Naive thymus-derived CD4-positive, alpha-beta T cell (primary cell): ENCODE measurements at regions not wholly inside any gene's neighbourhood (a gene's known extent, or its start where the extent isn't known, plus 50 kb on each side); places are given as distances from the start of the nearest gene placed in this dataset.

Experiments
- ATAC-seq: fragments of 150-1000 bp; cut with Tn5 transposase; 2 replicates; pipeline ENCODE4 v1.10.0; 2021; ENCODE audit warnings: mild to moderate bottlenecking, moderate library complexity
- CTCF ChIA-PET: fragments of 350-600 bp; sonication (Branson Sonifier 250); formaldehyde crosslinking; loops from one replicate; lab custom pipeline; 2021; ENCODE audit warnings: antibody characterized with exemption; lab: Charles Lee
- POLR2A ChIA-PET: fragments of 350-600 bp; sonication (Branson Sonifier 250); formaldehyde crosslinking; loops from one replicate; lab custom pipeline; 2021; ENCODE audit warnings: antibody characterized with exemption, inconsistent platforms; lab: Charles Lee
- DNase-seq, 9 donors: peaks; one replicate each; pipeline versions ENCODE4 v3.0.0 to v3.0.0-alpha.2; 2020 to 2022; ENCODE audit warnings: mixed read lengths in 1 of 9
- H3K27ac ChIP-seq: one replicate; pipeline ENCODE4 v1.7.0; 2013; ENCODE audit warnings: mild to moderate bottlenecking, low read depth, low read length, moderate library complexity
- H3K27me3 ChIP-seq, 2 donors: one replicate each; pipeline ENCODE4 v1.7.0; 2013; ENCODE audit warnings: low read length in 2 of 2, mild to moderate bottlenecking in 2 of 2, moderate library complexity in 2 of 2; ENCODE audit not compliant: control insufficient read depth in 2 of 2, insufficient read depth in 2 of 2
- H3K36me3 ChIP-seq, 3 experiments: 1 replicate in 2 of 3; 2 replicates in 1 of 3; pipeline ENCODE4 v1.7.0; 2013; ENCODE audit warnings: low read length in 3 of 3, mild to moderate bottlenecking in 3 of 3, moderate library complexity in 1 of 3; ENCODE audit not compliant: insufficient read depth in 3 of 3, control insufficient read depth in 2 of 3
- H3K4me1 ChIP-seq, 2 donors: one replicate each; pipeline ENCODE4 v1.7.0; 2013; ENCODE audit warnings: low read length in 2 of 2, mild to moderate bottlenecking in 2 of 2, moderate library complexity in 1 of 2; ENCODE audit not compliant: control insufficient read depth in 2 of 2, insufficient read depth in 2 of 2
- H3K4me3 ChIP-seq: 2 replicates; pipeline ENCODE4 v1.7.0; 2013; ENCODE audit warnings: mild to moderate bottlenecking, low read length
- H3K9me3 ChIP-seq, 3 experiments: 1 replicate in 2 of 3; 2 replicates in 1 of 3; pipeline ENCODE4 v1.7.0; 2013; ENCODE audit warnings: low read length in 3 of 3; ENCODE audit not compliant: control insufficient read depth in 2 of 3
- H3K27ac Mint-ChIP-seq, 9 donors: one replicate each; pipeline ENCODE4 v1.8.0; 2020 to 2022; ENCODE audit warnings: mixed read lengths in 9 of 9, mild to moderate bottlenecking in 8 of 9, moderate library complexity in 5 of 9, inconsistent platforms in 2 of 9
- H3K27me3 Mint-ChIP-seq, 5 donors: one replicate each; pipeline ENCODE4 v1.8.0; 2021 to 2022; ENCODE audit warnings: mixed read lengths in 5 of 5, mild to moderate bottlenecking in 1 of 5
- H3K36me3 Mint-ChIP-seq, 5 donors: one replicate each; pipeline ENCODE4 v1.8.0; 2020 to 2022; ENCODE audit warnings: mixed read lengths in 5 of 5, mild to moderate bottlenecking in 3 of 5, inconsistent platforms in 1 of 5
- H3K4me1 Mint-ChIP-seq, 7 donors: one replicate each; pipeline ENCODE4 v1.8.0; 2020 to 2022; ENCODE audit warnings: mixed read lengths in 7 of 7, mild to moderate bottlenecking in 3 of 7, inconsistent platforms in 1 of 7
- H3K4me3 Mint-ChIP-seq, 10 donors: one replicate each; pipeline ENCODE4 v1.8.0; 2020 to 2022; ENCODE audit warnings: mild to moderate bottlenecking in 10 of 10, mixed read lengths in 10 of 10, moderate library complexity in 6 of 10, inconsistent platforms in 2 of 10
- H3K9me3 Mint-ChIP-seq, 11 donors: one replicate each; pipeline ENCODE4 v1.8.0; 2020 to 2022; ENCODE audit warnings: mixed read lengths in 11 of 11, mild to moderate bottlenecking in 4 of 11, inconsistent platforms in 1 of 11, moderate library complexity in 1 of 11
- intact Hi-C, 2 donors: fragments of 100-400 bp; cut with micrococcal nuclease; formaldehyde crosslinking; loops; one replicate each; pipeline ENCODE4 v1.15.1; 2023

GRCh38 chr13:74306496-74306895 lies 172.3 kb upstream of the KLF12 start:
- H3K27ac ChIP-seq: no peak overlapping the region
- H3K4me1 ChIP-seq: no peaks in the 10 kb centered on the region
- intact Hi-C loops: no loop called here
- no peaks in the 10 kb centered on the region for H3K27me3 ChIP-seq
- ChIA-PET POLR2A (interaction anchor here (0.6 to 1.2 kb wide), 3 partner anchors 9 to 327 kb away, joined by 3 to 4 read pairs (median 3); no protein-coding TSS in a partner anchor), CTCF (no interaction called here)
- no peaks in the 10 kb centered on the region for H3K9me3 ChIP-seq
- H3K36me3 Mint-ChIP-seq: peaks cover 0 to 13% (median 5%) of the 10 kb centered on the region in 5 donors
- peaks cover 0 to 15% (median 0%) of the 10 kb centered on the region in 11 donors for H3K9me3 Mint-ChIP-seq
- ATAC-seq: no peak
- no peaks in the 10 kb centered on the region for H3K27me3 Mint-ChIP-seq
- no peak overlapping the region for H3K27ac Mint-ChIP-seq
- no peak overlapping the region for H3K4me3 ChIP-seq
- DNase-seq: no peak
- peaks cover 0 to 7% (median 0%) of the 10 kb centered on the region in 7 donors for H3K4me1 Mint-ChIP-seq
- H3K4me3 Mint-ChIP-seq: no peak overlapping the region
- H3K36me3 ChIP-seq: no peaks in the 10 kb centered on the region

GRCh38 chr13:74305876-74306275 lies 171.7 kb upstream of the KLF12 start:
- Histone ChIP-seq H3K4me3 (no peak overlapping the region), H3K9me3 (no peaks in the 10 kb centered on the region), H3K4me1 (no peaks in the 10 kb centered on the region), H3K27ac (no peak overlapping the region), H3K36me3 (no peaks in the 10 kb centered on the region), H3K27me3 (no peaks in the 10 kb centered on the region)
- Mint-ChIP-seq H3K4me1 (peaks cover 0 to 7% (median 0%) of the 10 kb centered on the region in 7 donors), H3K27ac (no peak overlapping the region), H3K9me3 (peaks cover 0 to 15% (median 0%) of the 10 kb centered on the region in 11 donors), H3K36me3 (peaks cover 0 to 15% (median 5%) of the 10 kb centered on the region in 5 donors), H3K27me3 (no peaks in the 10 kb centered on the region), H3K4me3 (no peak overlapping the region)
- DNase-seq: no peak
- ChIA-PET CTCF (no interaction called here), POLR2A (interaction anchor here (0.6 kb wide), 1 partner anchor 326 kb away, joined by 3 read pairs; no protein-coding TSS in a partner anchor)
- ATAC-seq: no peak
- intact Hi-C loops: no loop called here

- ChIA-PET POLR2A (interaction anchor here (0.6 kb wide), 1 partner anchor 512 kb away, joined by 3 read pairs; no protein-coding TSS in a partner anchor), CTCF (no interaction called here)
- DNase-seq (no peak), ATAC-seq (no peak)
- no peak overlapping the region for H3K4me3 Mint-ChIP-seq
- Histone ChIP-seq H3K27me3 (no peaks in the 10 kb centered on the region), H3K9me3 (no peaks in the 10 kb centered on the region), H3K27ac (no peak overlapping the region), H3K4me1 (no peaks in the 10 kb centered on the region), H3K4me3 (no peak overlapping the region), H3K36me3 (no peaks in the 10 kb centered on the region)
- peaks cover 0 to 5% (median 0%) of the 10 kb centered on the region in 7 donors for H3K4me1 Mint-ChIP-seq
- peaks cover 0 to 3% (median 0%) of the 10 kb centered on the region in 11 donors for H3K9me3 Mint-ChIP-seq
- intact Hi-C loops: no loop called here
- peak overlapping the region in 1 of 9 donors; percentile 12 for H3K27ac Mint-ChIP-seq
- H3K36me3 Mint-ChIP-seq: peaks cover 0 to 26% (median 11%) of the 10 kb centered on the region in 5 donors
- H3K27me3 Mint-ChIP-seq: no peaks in the 10 kb centered on the region
Observed at GRCh38 chr13:74301258-74301935, 167.2 kb upstream of the KLF12 start.

- peaks cover 0 to 26% (median 11%) of the 10 kb centered on the region in 5 donors for H3K36me3 Mint-ChIP-seq
- no peaks in the 10 kb centered on the region for H3K27me3 Mint-ChIP-seq
- Histone ChIP-seq H3K4me3 (no peak overlapping the region), H3K9me3 (no peaks in the 10 kb centered on the region), H3K36me3 (no peaks in the 10 kb centered on the region), H3K4me1 (no peaks in the 10 kb centered on the region), H3K27ac (no peak overlapping the region), H3K27me3 (no peaks in the 10 kb centered on the region)
- peaks cover 0 to 3% (median 0%) of the 10 kb centered on the region in 11 donors for H3K9me3 Mint-ChIP-seq
- no peak overlapping the region for H3K4me3 Mint-ChIP-seq
- peak overlapping the region in 1 of 9 donors; percentile 35 for H3K27ac Mint-ChIP-seq
- peaks cover 0 to 8% (median 0%) of the 10 kb centered on the region in 7 donors for H3K4me1 Mint-ChIP-seq
- ChIA-PET CTCF (no interaction called here), POLR2A (interaction anchor here (0.6 kb wide), 2 partner anchors 179 to 1253 kb away, joined by 3 to 4 read pairs; no protein-coding TSS in a partner anchor)
- DNase-seq: no peak
- intact Hi-C loops: no loop called here
- no peak for ATAC-seq
Observed at GRCh38 chr13:74300162-74300561, 166.0 kb upstream of the KLF12 start.

- Histone ChIP-seq H3K4me1 (no peaks in the 10 kb centered on the region), H3K36me3 (no peaks in the 10 kb centered on the region), H3K9me3 (no peaks in the 10 kb centered on the region), H3K4me3 (no peak overlapping the region), H3K27me3 (no peaks in the 10 kb centered on the region), H3K27ac (no peak overlapping the region)
- Mint-ChIP-seq H3K27me3 (no peaks in the 10 kb centered on the region), H3K36me3 (peaks cover 0 to 26% (median 11%) of the 10 kb centered on the region in 5 donors), H3K4me1 (peaks cover 0 to 13% (median 0%) of the 10 kb centered on the region in 7 donors), H3K27ac (peak overlapping the region in 1 of 9 donors; percentile 50), H3K4me3 (no peak overlapping the region), H3K9me3 (peaks cover 0 to 3% (median 0%) of the 10 kb centered on the region in 11 donors)
- intact Hi-C loops: no loop called here
- ChIA-PET POLR2A (interaction anchor here (0.6 kb wide), 2 partner anchors 179 to 1254 kb away, joined by 3 to 4 read pairs; no protein-coding TSS in a partner anchor), CTCF (no interaction called here)
- no peak for DNase-seq
- peak; percentile 27 for ATAC-seq
Observed at GRCh38 chr13:74299721-74300120, 165.5 kb upstream of the KLF12 start.

- CTCF ChIA-PET: no interaction called here
- Histone ChIP-seq H3K27ac (no peak overlapping the region), H3K4me1 (no peaks in the 10 kb centered on the region), H3K9me3 (no peaks in the 10 kb centered on the region), H3K36me3 (no peaks in the 10 kb centered on the region), H3K27me3 (no peaks in the 10 kb centered on the region), H3K4me3 (no peak overlapping the region)
- peak overlapping the region in 1 of 9 donors; percentile 21 for H3K27ac Mint-ChIP-seq
- peaks cover 0 to 26% (median 11%) of the 10 kb centered on the region in 5 donors for H3K36me3 Mint-ChIP-seq
- no peak overlapping the region for H3K4me3 Mint-ChIP-seq
- intact Hi-C loops: no loop called here
- DNase-seq (no peak), ATAC-seq (no peak)
- H3K27me3 Mint-ChIP-seq: no peaks in the 10 kb centered on the region
- peaks cover 0 to 3% (median 0%) of the 10 kb centered on the region in 11 donors for H3K9me3 Mint-ChIP-seq
- POLR2A ChIA-PET: no interaction called here
- H3K4me1 Mint-ChIP-seq: peaks cover 0 to 13% (median 0%) of the 10 kb centered on the region in 7 donors
Observed at GRCh38 chr13:74298923-74299322, 164.7 kb upstream of the KLF12 start.
